PFSK-1 (cell line): ENCODE measurements at regions not wholly inside any gene's neighbourhood (a gene's known extent, or its start where the extent isn't known, plus 50 kb on each side); places are given as distances from the start of the nearest gene placed in this dataset.

ENCODE experiments used
- FOXP2 ChIP-seq: optimal IDR thresholded peaks from 2 replicates; pipeline ENCODE3; 2011; ENCODE audit warnings: borderline replicate concordance, control low read depth, inconsistent platforms; ENCODE audit not compliant: insufficient read depth; ENCODE audit errors: extremely low read length, extremely low read depth
- POLR2AphosphoS5 ChIP-seq: IDR thresholded peaks from 2 replicates; pipeline ENCODE4 v1.6.1; 2012; ENCODE audit warnings: low read depth, mild to moderate bottlenecking, control low read depth, low read length, moderate library complexity
- REST ChIP-seq, 2 experiments: IDR thresholded peaks; 2 replicates each; pipeline versions ENCODE4 v1.6.1 to v1.8.0; 2011 to 2012; ENCODE audit warnings: low read depth in 2 of 2, low read length in 2 of 2, control low read depth in 1 of 2, inconsistent platforms in 1 of 2, mild to moderate bottlenecking in 1 of 2, moderate library complexity in 1 of 2; ENCODE audit not compliant: insufficient read depth in 1 of 2
- SIN3A ChIP-seq: IDR thresholded peaks from 2 replicates; pipeline ENCODE4 v1.6.1; 2012; ENCODE audit warnings: mild to moderate bottlenecking, low read length, moderate library complexity, borderline replicate concordance; ENCODE audit not compliant: insufficient read depth
- TAF1 ChIP-seq: IDR thresholded peaks from 2 replicates; pipeline ENCODE4 v1.6.1; 2012; ENCODE audit warnings: low read length, control low read depth, borderline replicate concordance; ENCODE audit not compliant: insufficient read depth

GRCh38 chr2:3033315-3033714 lies 344.3 kb downstream of the EIPR1 start:
- no peak for TF ChIP-seq TAF1

GRCh38 chr2:3025984-3026383 lies 351.6 kb downstream of the EIPR1 start:
- TF ChIP-seq SIN3A (no peak), POLR2AphosphoS5 (no peak), REST (IDR thresholded peaks at IDR 0.05; ENCODE audit: insufficient read depth in 1 of 2, low read depth in 2 of 2, low read length in 2 of 2) (no peak), TAF1 (no peak), FOXP2 (no peak)

- TF ChIP-seq SIN3A (no peak), REST (IDR thresholded peaks at IDR 0.05; ENCODE audit: insufficient read depth in 1 of 2, low read depth in 2 of 2, low read length in 2 of 2) (no peak), TAF1 (no peak), POLR2AphosphoS5 (no peak), FOXP2 (no peak)
Measured at GRCh38 chr2:3025261-3025660, 352.4 kb downstream of the EIPR1 start.

GRCh38 chr2:3024401-3024935 lies 353.1 kb downstream of the EIPR1 start:
- TF ChIP-seq POLR2AphosphoS5 (no peak), REST (IDR thresholded peaks at IDR 0.05; ENCODE audit: insufficient read depth in 1 of 2, low read depth in 2 of 2, low read length in 2 of 2) (no peak), FOXP2 (no peak), SIN3A (no peak), TAF1 (no peak)

GRCh38 chr2:3023531-3023930 lies 354.1 kb downstream of the EIPR1 start:
- TF ChIP-seq TAF1 (no peak), FOXP2 (no peak), REST (IDR thresholded peaks at IDR 0.05; ENCODE audit: insufficient read depth in 1 of 2, low read depth in 2 of 2, low read length in 2 of 2) (no peak), POLR2AphosphoS5 (no peak), SIN3A (no peak)
